Spleen (tissue), 7 donors: ENCODE measurements at regions not wholly inside any gene's neighbourhood (a gene's known extent, or its start where the extent isn't known, plus 50 kb on each side); places are given as distances from the start of the nearest gene placed in this dataset.

ENCODE experiments used
- POLR2A ChIP-seq, 3 donors: fragments of 450-650 bp; IDR thresholded peaks; one replicate each; pipeline ENCODE4 v1.5.1; 2017; ENCODE audit warnings: antibody characterized with exemption in 3 of 3, mild to moderate bottlenecking in 1 of 3
- POLR2AphosphoS5 ChIP-seq, 3 donors: sonication (generic); formaldehyde crosslinking; IDR thresholded peaks; one replicate each; pipeline ENCODE4 v1.5.1; 2017; ENCODE audit warnings: antibody characterized with exemption in 3 of 3
- TF ChIP-seq, protein P1 (sequence below), 11 experiments: fragments of 200-600 bp in 7 of 11; fragments of 450-650 bp in 4 of 11; sonication (generic) in 4 of 11; IDR thresholded peaks in 8 of 11; conservative IDR thresholded peaks in 3 of 11; 1 replicate in 7 of 11; 2 replicates in 4 of 11; pipeline versions ENCODE4 v1.4.0 to v1.8.0; 2016 to 2021; ENCODE audit warnings: antibody characterized with exemption in 11 of 11, inconsistent platforms in 4 of 11, mild to moderate bottlenecking in 1 of 11
- donor health status: DM: no; HTN: no; CAD: no; lungs with moderate emphysema.
- donor health status: DM: no; HTN: no; CAD: no.
- donor health status: DM: no; HTN: no; CAD: no.

DNA sequence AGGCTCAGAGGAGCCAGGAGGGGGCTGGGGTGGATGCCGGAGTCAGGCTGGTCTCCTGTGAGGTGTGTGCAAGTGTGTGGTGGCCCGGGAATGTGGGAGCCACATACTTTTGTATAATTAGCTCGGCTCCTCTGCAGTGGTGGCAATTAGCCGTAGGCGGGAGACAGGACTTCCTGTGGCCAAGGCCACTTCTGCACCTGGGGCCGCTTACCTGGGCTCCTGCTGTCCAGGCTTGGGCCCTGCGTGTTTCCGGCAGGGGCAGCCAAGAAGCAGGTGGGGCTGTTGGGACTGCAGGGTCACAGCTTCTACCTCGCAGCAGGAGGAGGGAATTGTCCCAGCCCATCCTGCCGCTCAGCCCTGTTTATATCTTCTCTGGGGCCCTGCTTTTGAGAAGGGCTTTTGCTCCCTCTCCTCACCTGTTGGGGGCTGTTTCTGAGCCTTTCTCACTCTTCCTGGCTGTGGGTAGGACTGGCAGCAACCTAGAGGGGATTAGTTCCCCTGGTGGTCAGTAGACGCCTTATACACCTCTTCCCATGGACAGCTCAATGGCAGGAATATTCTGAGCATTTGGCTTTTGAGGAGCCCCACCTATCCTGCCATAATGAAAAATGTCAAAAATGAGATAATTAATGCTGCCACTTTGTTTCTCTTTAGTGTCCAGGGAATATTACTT is 145.4 kb upstream of the PITX1 start:
- TF ChIP-seq POLR2AphosphoS5 (IDR thresholded peaks at IDR 0.05) (no peak), POLR2A (IDR thresholded peaks at IDR 0.05) (no peak)
- TF ChIP-seq, protein P1, sequence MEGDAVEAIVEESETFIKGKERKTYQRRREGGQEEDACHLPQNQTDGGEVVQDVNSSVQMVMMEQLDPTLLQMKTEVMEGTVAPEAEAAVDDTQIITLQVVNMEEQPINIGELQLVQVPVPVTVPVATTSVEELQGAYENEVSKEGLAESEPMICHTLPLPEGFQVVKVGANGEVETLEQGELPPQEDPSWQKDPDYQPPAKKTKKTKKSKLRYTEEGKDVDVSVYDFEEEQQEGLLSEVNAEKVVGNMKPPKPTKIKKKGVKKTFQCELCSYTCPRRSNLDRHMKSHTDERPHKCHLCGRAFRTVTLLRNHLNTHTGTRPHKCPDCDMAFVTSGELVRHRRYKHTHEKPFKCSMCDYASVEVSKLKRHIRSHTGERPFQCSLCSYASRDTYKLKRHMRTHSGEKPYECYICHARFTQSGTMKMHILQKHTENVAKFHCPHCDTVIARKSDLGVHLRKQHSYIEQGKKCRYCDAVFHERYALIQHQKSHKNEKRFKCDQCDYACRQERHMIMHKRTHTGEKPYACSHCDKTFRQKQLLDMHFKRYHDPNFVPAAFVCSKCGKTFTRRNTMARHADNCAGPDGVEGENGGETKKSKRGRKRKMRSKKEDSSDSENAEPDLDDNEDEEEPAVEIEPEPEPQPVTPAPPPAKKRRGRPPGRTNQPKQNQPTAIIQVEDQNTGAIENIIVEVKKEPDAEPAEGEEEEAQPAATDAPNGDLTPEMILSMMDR (IDR thresholded peaks at IDR 0.05 in 8 of 11, conservative IDR thresholded peaks at IDR 0.05 in 3 of 11), result no peak
